ENCODE measurements at regions not wholly inside any gene's neighbourhood (a gene's known extent, or its start where the extent isn't known, plus 50 kb on each side); places are given as distances from the start of the nearest gene placed in this dataset.

GRCh38 chr17:77786090-77786489, 172.4 kb upstream of the TNRC6C start:
- no peaks in the 10 kb centered on the region for H3K36me3 ChIP-seq (ENCODE audit: insufficient read depth)
- no peak overlapping the region for H3K9ac ChIP-seq
- no peak overlapping the region for H2AFZ ChIP-seq (ENCODE audit: low read depth)
- H3K27me3 ChIP-seq (ENCODE audit: insufficient read depth, low read depth): no peaks in the 10 kb centered on the region
- no peak overlapping the region for H3K4me2 ChIP-seq
- TF ChIP-seq, protein P1, sequence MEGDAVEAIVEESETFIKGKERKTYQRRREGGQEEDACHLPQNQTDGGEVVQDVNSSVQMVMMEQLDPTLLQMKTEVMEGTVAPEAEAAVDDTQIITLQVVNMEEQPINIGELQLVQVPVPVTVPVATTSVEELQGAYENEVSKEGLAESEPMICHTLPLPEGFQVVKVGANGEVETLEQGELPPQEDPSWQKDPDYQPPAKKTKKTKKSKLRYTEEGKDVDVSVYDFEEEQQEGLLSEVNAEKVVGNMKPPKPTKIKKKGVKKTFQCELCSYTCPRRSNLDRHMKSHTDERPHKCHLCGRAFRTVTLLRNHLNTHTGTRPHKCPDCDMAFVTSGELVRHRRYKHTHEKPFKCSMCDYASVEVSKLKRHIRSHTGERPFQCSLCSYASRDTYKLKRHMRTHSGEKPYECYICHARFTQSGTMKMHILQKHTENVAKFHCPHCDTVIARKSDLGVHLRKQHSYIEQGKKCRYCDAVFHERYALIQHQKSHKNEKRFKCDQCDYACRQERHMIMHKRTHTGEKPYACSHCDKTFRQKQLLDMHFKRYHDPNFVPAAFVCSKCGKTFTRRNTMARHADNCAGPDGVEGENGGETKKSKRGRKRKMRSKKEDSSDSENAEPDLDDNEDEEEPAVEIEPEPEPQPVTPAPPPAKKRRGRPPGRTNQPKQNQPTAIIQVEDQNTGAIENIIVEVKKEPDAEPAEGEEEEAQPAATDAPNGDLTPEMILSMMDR (conservative IDR thresholded peaks at IDR 0.05; ENCODE audit: low read depth, low read length): no peak
- no peak overlapping the region for H3K4me3 ChIP-seq (IDR thresholded peaks at IDR 0.05; ENCODE audit: insufficient read depth, low read depth, low read length)
- H3K27ac ChIP-seq: no peak overlapping the region
- H3K79me2 ChIP-seq (ENCODE audit: insufficient read depth, low read depth): no peaks in the 10 kb centered on the region
- H4K20me1 ChIP-seq (ENCODE audit: insufficient read depth): no peaks in the 10 kb centered on the region
- H3K4me1 ChIP-seq (ENCODE audit: low read depth, poor library complexity, severe bottlenecking): peaks cover 13% of the 10 kb centered on the region

- Histone ChIP-seq H3K4me1 (ENCODE audit: low read depth, poor library complexity, severe bottlenecking) (peaks cover 13% of the 10 kb centered on the region), H4K20me1 (ENCODE audit: insufficient read depth) (no peaks in the 10 kb centered on the region), H3K79me2 (ENCODE audit: insufficient read depth, low read depth) (no peaks in the 10 kb centered on the region), H3K4me2 (no peak overlapping the region), H3K9ac (no peak overlapping the region), H3K4me3 (IDR thresholded peaks at IDR 0.05; ENCODE audit: insufficient read depth, low read depth, low read length) (no peak overlapping the region), H3K36me3 (ENCODE audit: insufficient read depth) (no peaks in the 10 kb centered on the region), H3K27ac (no peak overlapping the region), H2AFZ (ENCODE audit: low read depth) (no peak overlapping the region), H3K27me3 (ENCODE audit: insufficient read depth, low read depth) (no peaks in the 10 kb centered on the region)
- TF ChIP-seq, protein P1 (conservative IDR thresholded peaks at IDR 0.05; ENCODE audit: low read depth, low read length): no peak
Observed at GRCh38 chr17:77786740-77787505, 171.6 kb upstream of the TNRC6C start.

- H3K4me3 ChIP-seq (IDR thresholded peaks at IDR 0.05; ENCODE audit: insufficient read depth, low read depth, low read length): no peak overlapping the region
- no peak overlapping the region for H3K4me2 ChIP-seq
- no peak overlapping the region for H3K27ac ChIP-seq
- H3K79me2 ChIP-seq (ENCODE audit: insufficient read depth, low read depth): no peaks in the 10 kb centered on the region
- no peak overlapping the region for H2AFZ ChIP-seq (ENCODE audit: low read depth)
- H4K20me1 ChIP-seq (ENCODE audit: insufficient read depth): no peaks in the 10 kb centered on the region
- H3K9ac ChIP-seq: no peak overlapping the region
- H3K36me3 ChIP-seq (ENCODE audit: insufficient read depth): no peaks in the 10 kb centered on the region
- no peaks in the 10 kb centered on the region for H3K4me1 ChIP-seq (ENCODE audit: low read depth, poor library complexity, severe bottlenecking)
- TF ChIP-seq, protein P1 (conservative IDR thresholded peaks at IDR 0.05; ENCODE audit: low read depth, low read length): no peak
- H3K27me3 ChIP-seq (ENCODE audit: insufficient read depth, low read depth): no peaks in the 10 kb centered on the region
Observed at GRCh38 chr17:77790143-77790829, 168.2 kb upstream of the TNRC6C start.

GRCh38 chr17:77792626-77793025, 165.9 kb upstream of the TNRC6C start:
- Histone ChIP-seq H3K4me3 (IDR thresholded peaks at IDR 0.05; ENCODE audit: insufficient read depth, low read depth, low read length) (no peak overlapping the region), H3K9ac (no peak overlapping the region), H3K4me1 (ENCODE audit: low read depth, poor library complexity, severe bottlenecking) (no peaks in the 10 kb centered on the region), H3K27ac (no peak overlapping the region), H3K4me2 (no peak overlapping the region), H3K79me2 (ENCODE audit: insufficient read depth, low read depth) (no peaks in the 10 kb centered on the region), H4K20me1 (ENCODE audit: insufficient read depth) (no peaks in the 10 kb centered on the region), H3K36me3 (ENCODE audit: insufficient read depth) (no peaks in the 10 kb centered on the region), H2AFZ (ENCODE audit: low read depth) (no peak overlapping the region), H3K27me3 (ENCODE audit: insufficient read depth, low read depth) (no peaks in the 10 kb centered on the region)
- TF ChIP-seq, protein P1 (conservative IDR thresholded peaks at IDR 0.05; ENCODE audit: low read depth, low read length): no peak
